Ishikawa (cell line): ENCODE measurements at regions not wholly inside any gene's neighbourhood (a gene's known extent, or its start where the extent isn't known, plus 50 kb on each side); places are given as distances from the start of the nearest gene placed in this dataset.

Source experiments
- CEBPB ChIP-seq: IDR thresholded peaks from 2 replicates; pipeline ENCODE4 v1.6.1; 2012
- CREB1 ChIP-seq: IDR thresholded peaks from 2 replicates; pipeline ENCODE4 v1.6.1; 2012; ENCODE audit warnings: low read depth
- EGR1 ChIP-seq: IDR thresholded peaks from 2 replicates; pipeline ENCODE4 v1.6.1; 2012
- EP300 ChIP-seq: IDR thresholded peaks from 2 replicates; pipeline ENCODE4 v1.6.1; 2012; ENCODE audit warnings: borderline replicate concordance
- MAX ChIP-seq: IDR thresholded peaks from 2 replicates; pipeline ENCODE4 v1.6.1; 2012
- NFIC ChIP-seq: IDR thresholded peaks from 2 replicates; pipeline ENCODE4 v1.6.1; 2012
- RAD21 ChIP-seq: IDR thresholded peaks from 2 replicates; pipeline ENCODE4 v1.6.1; 2012; ENCODE audit warnings: low read depth
- REST ChIP-seq: IDR thresholded peaks from 2 replicates; pipeline ENCODE4 v1.6.1; 2012; ENCODE audit warnings: low read depth, mild to moderate bottlenecking
- TAF1 ChIP-seq: IDR thresholded peaks from 2 replicates; pipeline ENCODE4 v1.6.1; 2012; ENCODE audit warnings: low read depth, mild to moderate bottlenecking
- TCF12 ChIP-seq: IDR thresholded peaks from 2 replicates; pipeline ENCODE4 v1.6.1; 2012; ENCODE audit warnings: low read depth
- YY1 ChIP-seq: IDR thresholded peaks from 2 replicates; pipeline ENCODE4 v1.6.1; 2012; ENCODE audit warnings: low read depth
- ZBTB7A ChIP-seq: IDR thresholded peaks from 2 replicates; pipeline ENCODE4 v1.6.1; 2012; ENCODE audit warnings: low read depth

DNA sequence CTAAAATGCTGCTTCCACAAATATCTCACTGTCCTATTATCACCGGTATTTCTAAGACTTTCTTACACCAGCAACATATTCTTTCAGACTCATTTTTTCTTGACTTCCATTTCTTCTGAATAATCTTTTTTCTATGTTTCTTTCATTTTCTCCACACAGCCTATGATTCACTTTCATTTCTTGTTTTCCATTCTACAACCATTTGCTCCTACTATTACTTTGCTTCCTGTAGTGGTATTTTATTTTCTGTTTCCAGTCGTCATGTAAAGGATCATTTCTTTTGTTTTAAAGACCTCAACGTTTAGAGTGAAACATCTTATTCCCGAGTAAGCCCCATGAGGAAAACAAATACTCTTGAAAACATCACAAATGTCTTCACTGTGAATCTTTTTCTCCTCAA, 182.2 kb upstream of the MDGA2 start:
- TF ChIP-seq EP300 (no peak), CEBPB (no peak), TAF1 (no peak), RAD21 (no peak), EGR1 (no peak), CREB1 (no peak), REST (no peak), YY1 (no peak), MAX (no peak), NFIC (no peak), TCF12 (no peak), ZBTB7A (no peak)
